Hematopoietic multipotent progenitor cell treated with erythropoietin and hydrocortisone succinate and interleukin-3 and kit ligand, for 17 days (in vitro differentiated cells): ENCODE measurements at regions not wholly inside any gene's neighbourhood (a gene's known extent, or its start where the extent isn't known, plus 50 kb on each side); places are given as distances from the start of the nearest gene placed in this dataset.
"Not testable (repeated sequence)": the region's sequence is repeated elsewhere in the genome, so short reads cannot be mapped to it uniquely, and the experiment has no call there.

ENCODE experiments used
- DNase-seq: peaks from one replicate; pipeline ENCODE4 v3.0.0-alpha.2; 2015; ENCODE audit warnings: low spot score

DNA sequence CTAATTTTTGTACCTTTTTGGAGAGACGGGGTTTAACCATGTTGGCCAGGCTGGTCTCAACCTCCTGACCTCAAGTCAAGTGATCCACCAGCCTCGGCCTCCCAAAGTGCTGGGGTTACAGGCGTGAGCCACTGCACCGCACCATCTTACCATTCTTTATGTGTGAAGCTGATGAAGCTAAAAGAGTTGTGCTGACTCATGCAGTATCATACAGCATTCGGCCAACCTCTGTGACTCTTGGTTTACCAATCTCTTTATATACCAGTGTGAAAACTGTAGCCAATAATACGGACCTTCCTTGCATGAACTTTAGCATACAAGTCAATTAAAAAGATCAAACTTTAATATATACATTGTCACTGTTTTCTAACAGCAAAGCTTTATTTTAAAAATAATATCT is 878.2 kb upstream of the MBL2 start:
- no peak for DNase-seq

DNA sequence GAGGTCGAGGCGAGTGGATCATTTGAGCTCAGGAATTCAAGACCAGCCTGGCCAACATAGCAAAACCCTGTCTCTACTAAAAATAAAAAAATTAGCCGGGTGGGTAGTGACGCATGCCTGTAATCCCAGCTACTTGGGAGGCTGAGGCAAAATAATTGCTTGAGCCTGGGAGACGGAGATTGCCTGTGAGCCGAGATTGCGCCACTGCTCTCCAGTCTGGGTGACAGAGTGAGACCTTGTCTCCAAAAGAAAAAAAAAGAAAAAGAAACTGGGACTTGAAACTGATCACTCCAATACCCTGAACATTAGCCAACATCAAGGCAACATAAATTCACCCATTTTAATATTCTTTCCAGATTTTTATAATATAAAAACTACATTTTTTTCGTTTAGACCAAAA is 874.6 kb upstream of the MBL2 start:
- DNase-seq, result not testable (repeated sequence)

DNA sequence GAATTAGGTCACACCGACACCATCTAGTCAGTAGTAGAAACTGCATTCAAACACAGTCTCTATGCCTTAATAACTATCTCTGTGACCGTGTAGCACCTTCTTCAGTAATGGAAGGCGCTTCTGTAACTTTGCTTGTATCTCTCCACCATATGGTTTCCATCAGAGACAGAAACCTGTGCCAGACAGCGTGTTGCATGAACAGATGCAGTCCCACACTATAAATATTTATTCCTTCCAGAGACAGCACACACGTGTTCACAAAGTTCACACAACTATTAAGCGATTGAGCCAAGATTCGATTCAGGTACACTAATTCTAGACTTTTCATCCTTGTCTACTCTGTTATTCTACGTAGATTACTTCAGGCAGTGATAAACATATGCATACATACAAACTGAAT is 873.9 kb upstream of the MBL2 start:
- DNase-seq, result no peak

GRCh38 chr10:53645951-53646350 is 873.4 kb upstream of the MBL2 start:
- no peak for DNase-seq

DNA sequence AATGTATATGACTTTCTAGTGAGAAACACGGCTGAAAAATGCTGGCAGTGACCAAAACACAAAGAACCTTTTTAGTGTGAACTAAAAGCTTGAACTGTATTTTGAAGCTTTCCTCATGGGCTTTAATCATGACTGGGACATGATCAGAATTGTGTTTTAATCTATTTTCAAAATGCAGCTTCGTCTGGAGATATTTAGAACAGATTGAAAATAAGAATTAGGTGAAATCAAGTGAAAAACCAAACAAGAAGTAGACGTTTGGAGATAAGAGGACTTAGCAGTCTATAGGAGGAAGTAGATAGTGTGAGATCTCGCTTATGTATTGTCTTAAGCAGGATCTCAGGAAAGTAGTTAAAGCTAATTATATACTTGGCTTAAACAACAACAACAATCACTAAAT is 865.4 kb upstream of the MBL2 start:
- DNase-seq, result no peak

- DNase-seq, result no peak
Measured at GRCh38 chr10:53624722-53625121, 852.1 kb upstream of the MBL2 start.

DNA sequence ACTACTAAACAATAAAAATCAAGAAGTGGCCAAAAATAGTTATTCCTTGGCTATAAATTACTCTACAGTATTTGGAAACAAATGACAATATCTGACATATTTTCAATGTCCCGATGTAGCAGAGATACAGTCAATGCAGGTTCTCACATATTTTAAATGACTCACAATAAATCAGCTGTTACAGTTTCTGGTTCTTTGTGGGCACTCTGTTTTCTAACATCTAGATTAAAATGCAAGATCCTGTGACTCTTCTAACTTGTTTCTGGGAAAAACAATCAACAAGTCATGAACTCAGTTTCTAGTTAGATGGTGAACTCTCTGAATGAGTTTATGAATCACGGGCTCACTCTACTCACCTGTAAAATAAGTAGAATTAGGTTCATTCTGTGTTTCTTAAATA is 849.6 kb upstream of the MBL2 start:
- DNase-seq, result no peak

- no peak for DNase-seq
Measured at GRCh38 chr10:53619671-53620070, 847.1 kb upstream of the MBL2 start.

- DNase-seq, result no peak
Measured at GRCh38 chr10:53607691-53608090, 835.1 kb upstream of the MBL2 start.

DNA sequence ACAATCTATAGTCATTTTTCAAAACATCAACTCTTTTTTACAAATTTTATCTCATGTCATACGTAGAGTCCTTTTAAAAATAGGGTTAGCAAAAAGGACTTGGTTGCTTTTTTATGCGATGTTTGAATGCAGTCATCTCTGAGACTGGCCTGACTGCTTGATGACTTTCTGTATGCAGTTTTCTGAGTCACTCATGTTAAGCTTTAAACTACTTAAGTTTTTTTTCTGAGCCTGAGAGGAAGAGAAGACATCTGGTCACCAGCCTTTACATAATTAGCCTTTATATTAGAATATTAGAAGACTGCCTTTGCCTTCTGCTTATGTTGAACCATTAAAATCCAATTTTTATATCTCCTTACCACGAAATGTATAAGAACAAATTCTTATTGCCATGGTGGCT is 834.4 kb upstream of the MBL2 start:
- DNase-seq, result no peak

DNA sequence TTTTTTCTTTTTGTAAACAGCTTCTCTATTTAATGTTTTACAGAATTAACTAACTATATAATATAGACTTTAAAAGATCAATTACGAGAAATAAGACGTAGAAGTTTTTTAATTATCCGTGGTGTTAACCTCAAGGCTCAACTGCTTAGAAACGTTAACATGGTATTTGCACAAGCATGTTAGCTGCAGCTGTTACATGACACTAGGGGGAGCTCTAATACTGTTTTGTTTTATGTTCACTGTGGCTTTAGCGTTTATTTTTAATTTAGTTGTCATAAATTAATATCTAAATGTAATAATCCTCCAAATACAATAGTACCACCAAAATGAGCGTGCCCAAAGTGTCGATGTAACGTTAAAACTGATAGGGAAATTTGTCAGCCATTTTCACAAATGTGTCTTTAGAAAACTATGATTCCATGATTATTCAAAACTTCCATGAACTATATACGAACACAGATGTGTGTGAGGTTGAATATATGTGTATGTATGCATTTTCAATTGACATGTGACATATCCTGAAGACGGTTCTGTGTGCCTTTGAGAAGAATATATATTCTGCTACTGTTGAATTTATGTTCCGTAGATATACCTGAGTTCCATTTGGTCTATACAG is 828.8 kb upstream of the MBL2 start:
- no peak for DNase-seq

- no peak for DNase-seq
Measured at GRCh38 chr10:53598914-53599313, 826.3 kb upstream of the MBL2 start.

- DNase-seq, result no peak
Measured at GRCh38 chr10:53597835-53598251, 825.3 kb upstream of the MBL2 start.

GRCh38 chr10:53580465-53580864 is 807.9 kb upstream of the MBL2 start:
- no peak for DNase-seq

DNA sequence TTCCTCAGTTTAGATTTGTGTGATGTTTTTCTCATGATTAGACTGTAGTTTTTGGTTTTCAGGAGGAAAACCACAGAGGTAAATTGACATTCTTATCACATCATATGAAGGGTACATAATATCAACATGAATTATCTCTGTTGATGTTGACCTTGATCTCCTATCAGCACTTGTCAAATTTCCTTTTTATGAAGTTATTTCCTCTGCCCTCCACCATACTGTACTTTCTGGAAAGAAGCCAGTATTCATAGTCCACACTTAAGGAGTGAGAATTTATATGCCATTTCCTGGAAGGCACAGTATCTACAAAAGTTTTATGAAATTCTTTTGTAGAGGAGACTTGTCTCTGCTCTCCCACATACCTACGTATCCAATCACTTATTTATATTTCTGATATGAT is 807.2 kb upstream of the MBL2 start:
- DNase-seq, result no peak

GRCh38 chr10:53574024-53574423 is 801.4 kb upstream of the MBL2 start:
- DNase-seq, result no peak

- no peak for DNase-seq
Measured at GRCh38 chr10:53573498-53573897, 800.9 kb upstream of the MBL2 start.

DNA sequence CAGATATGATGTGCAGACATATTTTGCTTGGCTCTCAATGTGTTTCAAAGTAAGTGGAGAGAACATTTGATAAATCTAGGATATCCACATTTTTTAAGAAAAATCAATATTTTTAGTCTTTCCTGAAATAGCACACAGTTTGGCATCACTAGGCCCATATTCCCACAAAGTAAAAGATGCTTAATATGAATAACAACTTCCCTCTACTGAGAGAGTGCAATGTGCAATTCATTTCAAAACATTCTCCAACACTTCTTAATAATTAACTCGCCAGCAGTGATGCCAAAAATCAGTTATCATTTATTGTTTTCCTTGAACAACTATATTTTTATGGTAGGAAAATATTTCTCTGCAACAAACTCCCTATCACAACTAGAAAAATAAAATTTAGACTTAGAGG is 800.2 kb upstream of the MBL2 start:
- no peak for DNase-seq

- DNase-seq, result no peak
Measured at GRCh38 chr10:53570221-53570620, 797.6 kb upstream of the MBL2 start.

DNA sequence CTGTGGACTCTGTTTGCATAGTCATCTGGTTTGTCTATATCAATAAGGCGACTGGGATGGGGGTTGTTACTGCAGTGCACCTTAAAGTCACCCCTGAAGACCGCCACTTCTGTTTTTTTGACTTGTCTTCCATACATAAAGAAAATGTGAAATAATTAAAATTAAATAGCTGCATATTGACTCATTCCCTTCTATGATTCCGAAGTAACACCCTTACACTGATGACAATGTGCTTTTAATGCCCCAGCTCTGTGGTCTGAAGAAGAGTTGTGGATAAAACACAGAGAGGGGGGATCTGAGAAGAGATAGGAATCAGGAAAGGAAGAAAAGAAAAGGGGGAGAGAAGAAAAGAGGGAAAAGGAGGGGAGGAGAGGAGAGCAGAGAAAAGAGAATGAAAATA is 796.9 kb upstream of the MBL2 start:
- DNase-seq, result no peak

DNA sequence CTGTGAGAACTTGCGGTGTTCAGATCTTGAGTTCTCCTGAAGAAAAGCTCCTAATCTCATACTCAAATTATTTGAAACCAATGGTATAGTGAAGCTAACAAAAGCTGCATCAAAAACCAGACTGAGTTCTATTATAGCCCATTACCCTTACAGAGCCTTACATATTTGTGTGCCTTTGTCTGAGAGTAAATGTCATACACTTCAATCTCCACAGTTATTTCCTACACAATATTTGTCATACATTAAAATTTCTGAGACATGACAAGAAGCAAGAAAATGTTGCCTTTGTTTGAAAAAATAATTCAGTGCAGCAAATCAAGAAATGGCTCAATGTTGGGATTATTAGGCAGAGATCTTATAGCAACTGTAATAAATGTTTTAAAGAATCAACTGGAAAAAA is 776.1 kb upstream of the MBL2 start:
- no peak for DNase-seq

DNA sequence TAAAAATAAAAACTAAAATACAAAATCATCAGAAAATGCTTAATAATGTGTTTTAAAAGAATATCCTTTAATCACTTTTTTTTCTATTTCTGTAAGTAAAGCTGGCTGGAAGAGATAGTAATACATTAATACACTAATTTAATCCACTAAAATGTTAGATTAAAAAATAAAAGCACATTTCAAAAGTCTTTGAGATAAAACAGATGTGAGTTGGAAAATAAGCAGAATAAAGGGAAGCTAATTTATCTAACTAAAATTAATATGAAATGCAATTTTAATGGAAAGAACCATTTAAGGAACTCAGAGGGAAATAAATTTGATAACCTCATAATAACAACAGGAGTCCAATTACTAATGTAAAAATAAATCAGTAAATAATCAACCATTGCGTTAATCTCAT is 774.8 kb upstream of the MBL2 start:
- no peak for DNase-seq

DNA sequence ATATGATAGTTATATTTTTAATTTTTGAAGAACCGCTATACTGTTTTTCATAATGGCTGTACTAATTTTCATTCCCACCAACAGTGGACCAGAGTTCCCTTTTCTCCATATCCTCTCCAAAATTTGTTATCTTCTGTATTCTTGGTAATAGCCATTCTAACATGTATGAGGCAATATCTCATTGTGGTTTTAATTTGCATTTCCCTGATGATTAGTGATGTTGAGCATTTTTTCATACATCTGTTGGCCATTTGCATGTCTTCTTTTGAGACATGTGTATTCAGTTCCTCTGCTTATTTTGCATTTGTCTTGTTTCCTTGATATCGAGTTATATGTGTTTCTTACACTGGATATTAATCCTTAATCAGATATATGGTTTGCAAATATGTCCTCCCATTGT is 770.8 kb upstream of the MBL2 start:
- no peak for DNase-seq

GRCh38 chr10:53537508-53537907 is 764.9 kb upstream of the MBL2 start:
- no peak for DNase-seq

- no peak for DNase-seq
Measured at GRCh38 chr10:53536322-53536721, 763.7 kb upstream of the MBL2 start.
